ENCODE measurements at regions not wholly inside any gene's neighbourhood (a gene's known extent, or its start where the extent isn't known, plus 50 kb on each side); places are given as distances from the start of the nearest gene placed in this dataset.

GRCh38 chr13:85508683-85509329 lies 290.4 kb downstream of the SLITRK6 start:
- DNase-seq (ENCODE audit: low spot score), result no peak
- no peaks in the 10 kb centered on the region for H3K9me3 Mint-ChIP-seq
- H3K27ac Mint-ChIP-seq, result no peak overlapping the region

GRCh38 chr13:85503797-85504196 lies 295.4 kb downstream of the SLITRK6 start:
- Histone ChIP-seq H4K20me1 (ENCODE audit: low read depth) (no peaks in the 10 kb centered on the region), H2AFZ (replicated peaks) (no peak overlapping the region), H3K79me2 (ENCODE audit: low read depth) (no peaks in the 10 kb centered on the region), H3K4me3 (no peak overlapping the region), H3K27ac (no peak overlapping the region), H3K9me3 (ENCODE audit: low read depth) (no peaks in the 10 kb centered on the region), H3K4me2 (no peak overlapping the region), H3K27me3 (no peaks in the 10 kb centered on the region), H3K9ac (no peak overlapping the region), H3F3A (ENCODE audit: low read depth) (no peaks in the 10 kb centered on the region), H3K36me3 (no peaks in the 10 kb centered on the region), H3K4me1 (peaks cover 9% of the 10 kb centered on the region)
- H3K36me3 Mint-ChIP-seq, result no peaks in the 10 kb centered on the region
- no peaks in the 10 kb centered on the region for H3K9me3 Mint-ChIP-seq
- H3K27me3 Mint-ChIP-seq (ENCODE audit: insufficient read depth, low read depth), result no peaks in the 10 kb centered on the region
- no peak for DNase-seq (ENCODE audit: low spot score)
- H3K4me3 Mint-ChIP-seq, result no peak overlapping the region
- H3K4me1 Mint-ChIP-seq, result no peaks in the 10 kb centered on the region
- H3K27ac Mint-ChIP-seq, result no peak overlapping the region
- no peak for TF ChIP-seq CTCF (IDR thresholded peaks at IDR 0.05)
- no peak for TF ChIP-seq EZH2 (IDR thresholded peaks at IDR 0.05)
- TF ChIP-seq EZH2phosphoT487 (IDR thresholded peaks at IDR 0.05), result no peak

More at GRCh38 chr13:85508683-85509329, 290.4 kb downstream of the SLITRK6 start:
- H3F3A ChIP-seq (ENCODE audit: low read depth), result no peaks in the 10 kb centered on the region
- H2AFZ ChIP-seq (replicated peaks), result no peak overlapping the region
- no peaks in the 10 kb centered on the region for H3K36me3 ChIP-seq
- H3K4me3 Mint-ChIP-seq, result no peak overlapping the region
- no peaks in the 10 kb centered on the region for H3K27me3 ChIP-seq
- H3K36me3 Mint-ChIP-seq, result no peaks in the 10 kb centered on the region
- no peaks in the 10 kb centered on the region for H3K4me1 Mint-ChIP-seq
- no peak overlapping the region for H3K27ac ChIP-seq
- H3K4me2 ChIP-seq, result no peak overlapping the region
- H3K9ac ChIP-seq, result no peak overlapping the region
- H4K20me1 ChIP-seq (ENCODE audit: low read depth), result no peaks in the 10 kb centered on the region
- H3K4me3 ChIP-seq, result no peak overlapping the region
- no peaks in the 10 kb centered on the region for H3K79me2 ChIP-seq (ENCODE audit: low read depth)
- TF ChIP-seq EZH2phosphoT487 (IDR thresholded peaks at IDR 0.05), result no peak
- no peak for TF ChIP-seq CTCF (IDR thresholded peaks at IDR 0.05)
- TF ChIP-seq EZH2 (IDR thresholded peaks at IDR 0.05), result no peak
- H3K9me3 ChIP-seq (ENCODE audit: low read depth), result no peaks in the 10 kb centered on the region
- no peaks in the 10 kb centered on the region for H3K27me3 Mint-ChIP-seq (ENCODE audit: insufficient read depth, low read depth)
- H3K4me1 ChIP-seq, result no peaks in the 10 kb centered on the region

DNA sequence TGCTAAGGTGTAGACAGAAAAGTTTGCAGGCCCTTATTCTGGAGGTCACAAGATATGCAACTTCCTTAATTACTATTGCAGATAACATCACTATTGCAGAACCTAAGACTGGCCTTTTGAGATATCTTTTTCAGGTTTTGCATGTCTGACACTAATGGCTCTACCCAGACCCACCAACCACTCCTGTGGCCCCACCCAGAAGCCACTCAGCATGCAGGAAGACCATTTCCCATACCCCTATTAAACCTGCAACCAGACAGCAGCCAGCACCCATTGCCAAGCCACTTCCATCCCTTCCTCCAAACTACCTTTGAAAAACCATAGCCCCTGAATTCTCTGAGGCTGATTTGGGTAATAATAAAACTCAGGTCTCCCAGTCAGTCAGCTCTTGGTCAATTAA lies 297.6 kb downstream of the SLITRK6 start:
- Histone ChIP-seq H3K9ac (no peak overlapping the region), H3K27ac (no peak overlapping the region), H3K79me2 (ENCODE audit: low read depth) (no peaks in the 10 kb centered on the region), H3K27me3 (no peaks in the 10 kb centered on the region), H3K4me1 (peaks cover 9% of the 10 kb centered on the region), H4K20me1 (ENCODE audit: low read depth) (no peaks in the 10 kb centered on the region), H3F3A (ENCODE audit: low read depth) (no peaks in the 10 kb centered on the region), H3K36me3 (no peaks in the 10 kb centered on the region), H3K4me2 (no peak overlapping the region), H3K9me3 (ENCODE audit: low read depth) (no peaks in the 10 kb centered on the region), H2AFZ (replicated peaks) (no peak overlapping the region), H3K4me3 (no peak overlapping the region)
- Mint-ChIP-seq H3K27ac (no peak overlapping the region), H3K27me3 (ENCODE audit: insufficient read depth, low read depth) (no peaks in the 10 kb centered on the region), H3K36me3 (no peaks in the 10 kb centered on the region), H3K4me3 (no peak overlapping the region), H3K4me1 (no peaks in the 10 kb centered on the region), H3K9me3 (no peaks in the 10 kb centered on the region)
- no peak for TF ChIP-seq EZH2phosphoT487 (IDR thresholded peaks at IDR 0.05)
- no peak for TF ChIP-seq CTCF (IDR thresholded peaks at IDR 0.05)
- TF ChIP-seq EZH2 (IDR thresholded peaks at IDR 0.05), result no peak
- no peak for DNase-seq (ENCODE audit: low spot score)
